Kidney tubule cell (primary cell): ENCODE measurements at regions not wholly inside any gene's neighbourhood (a gene's known extent, or its start where the extent isn't known, plus 50 kb on each side); places are given as distances from the start of the nearest gene placed in this dataset.

Source experiments
- DNase-seq: peaks from one replicate; pipeline ENCODE4 v3.0.0-alpha.2; 2018; ENCODE audit warnings: low spot score

GRCh38 chr2:2926009-2926857 is 451.4 kb downstream of the EIPR1 start:
- DNase-seq = no peak

- DNase-seq = no peak
Observed at GRCh38 chr2:2922156-2922555, 455.5 kb downstream of the EIPR1 start.

GRCh38 chr2:2921011-2921720 is 456.5 kb downstream of the EIPR1 start:
- DNase-seq = no peak

GRCh38 chr2:2919574-2920365 is 457.8 kb downstream of the EIPR1 start:
- no peak for DNase-seq

- no peak for DNase-seq
Observed at GRCh38 chr2:2919026-2919425, 458.6 kb downstream of the EIPR1 start.

GRCh38 chr2:2916621-2917020 is 461.0 kb downstream of the EIPR1 start:
- no peak for DNase-seq

- DNase-seq = no peak
Observed at GRCh38 chr2:2914252-2914651, 463.4 kb downstream of the EIPR1 start.

GRCh38 chr2:2913601-2914120 is 464.0 kb downstream of the EIPR1 start:
- DNase-seq = no peak

- no peak for DNase-seq
Observed at GRCh38 chr2:2912731-2913130, 464.9 kb downstream of the EIPR1 start.

GRCh38 chr2:2912293-2912692 is 465.3 kb downstream of the EIPR1 start:
- DNase-seq = no peak

- DNase-seq = no peak
Observed at GRCh38 chr2:2910259-2910658, 467.4 kb downstream of the EIPR1 start.

GRCh38 chr2:2909086-2910035 is 468.3 kb downstream of the EIPR1 start:
- DNase-seq = no peak

- no peak for DNase-seq
Observed at GRCh38 chr2:2906091-2906490, 471.5 kb downstream of the EIPR1 start.

GRCh38 chr2:2904721-2905350 is 472.8 kb downstream of the EIPR1 start:
- DNase-seq = no peak

GRCh38 chr2:2902547-2903281 is 474.9 kb downstream of the EIPR1 start:
- DNase-seq = no peak

GRCh38 chr2:2901384-2902345 is 476.0 kb downstream of the EIPR1 start:
- no peak for DNase-seq

GRCh38 chr2:2899826-2900225 is 477.8 kb downstream of the EIPR1 start:
- no peak for DNase-seq

- DNase-seq = no peak
Observed at GRCh38 chr2:2898744-2899143, 478.9 kb downstream of the EIPR1 start.

GRCh38 chr2:2896643-2897042 is 481.0 kb downstream of the EIPR1 start:
- no peak for DNase-seq
